Epithelial cell of esophagus (primary cell): ENCODE measurements at regions not wholly inside any gene's neighbourhood (a gene's known extent, or its start where the extent isn't known, plus 50 kb on each side); places are given as distances from the start of the nearest gene placed in this dataset.

Experiments used
- DNase-seq: peaks from one replicate; pipeline ENCODE4 v3.0.0; 2010; ENCODE audit warnings: low read depth
- H3K4me3 ChIP-seq: 2 replicates; pipeline ENCODE4 v1.5.1; 2011; ENCODE audit warnings: mild to moderate bottlenecking, low read length, control low read depth
- TF ChIP-seq, protein P1 (sequence below): IDR thresholded peaks from 2 replicates; pipeline ENCODE4 v1.5.1; 2011; ENCODE audit warnings: low read depth, mild to moderate bottlenecking, low read length, control low read depth, inconsistent platforms; ENCODE audit not compliant: insufficient read depth; ENCODE audit errors: missing control alignments

DNA sequence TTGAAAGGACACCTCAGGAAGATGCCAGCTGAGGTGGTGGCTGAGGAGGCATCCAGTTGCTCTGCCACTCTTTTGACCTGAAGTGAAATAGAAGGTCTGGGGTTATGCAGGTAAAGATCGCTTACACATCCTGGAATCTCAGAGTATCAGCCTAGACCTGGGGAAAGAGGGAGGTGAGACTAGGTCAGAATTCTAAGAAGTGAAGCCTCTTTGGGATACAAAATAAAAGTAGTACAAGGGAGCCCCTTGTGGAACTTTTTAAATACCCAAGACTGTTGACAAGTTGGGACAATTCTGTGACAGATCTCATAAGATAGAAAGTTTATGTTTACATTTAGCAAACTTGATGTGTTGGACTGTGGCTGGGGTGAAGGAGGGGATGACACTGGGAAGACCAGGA, 263.1 kb downstream of the SPRY1 start:
- peak; percentile 23 for DNase-seq
- H3K4me3 ChIP-seq: no peak overlapping the region
- TF ChIP-seq, protein P1, sequence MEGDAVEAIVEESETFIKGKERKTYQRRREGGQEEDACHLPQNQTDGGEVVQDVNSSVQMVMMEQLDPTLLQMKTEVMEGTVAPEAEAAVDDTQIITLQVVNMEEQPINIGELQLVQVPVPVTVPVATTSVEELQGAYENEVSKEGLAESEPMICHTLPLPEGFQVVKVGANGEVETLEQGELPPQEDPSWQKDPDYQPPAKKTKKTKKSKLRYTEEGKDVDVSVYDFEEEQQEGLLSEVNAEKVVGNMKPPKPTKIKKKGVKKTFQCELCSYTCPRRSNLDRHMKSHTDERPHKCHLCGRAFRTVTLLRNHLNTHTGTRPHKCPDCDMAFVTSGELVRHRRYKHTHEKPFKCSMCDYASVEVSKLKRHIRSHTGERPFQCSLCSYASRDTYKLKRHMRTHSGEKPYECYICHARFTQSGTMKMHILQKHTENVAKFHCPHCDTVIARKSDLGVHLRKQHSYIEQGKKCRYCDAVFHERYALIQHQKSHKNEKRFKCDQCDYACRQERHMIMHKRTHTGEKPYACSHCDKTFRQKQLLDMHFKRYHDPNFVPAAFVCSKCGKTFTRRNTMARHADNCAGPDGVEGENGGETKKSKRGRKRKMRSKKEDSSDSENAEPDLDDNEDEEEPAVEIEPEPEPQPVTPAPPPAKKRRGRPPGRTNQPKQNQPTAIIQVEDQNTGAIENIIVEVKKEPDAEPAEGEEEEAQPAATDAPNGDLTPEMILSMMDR: peak; percentile 37

DNA sequence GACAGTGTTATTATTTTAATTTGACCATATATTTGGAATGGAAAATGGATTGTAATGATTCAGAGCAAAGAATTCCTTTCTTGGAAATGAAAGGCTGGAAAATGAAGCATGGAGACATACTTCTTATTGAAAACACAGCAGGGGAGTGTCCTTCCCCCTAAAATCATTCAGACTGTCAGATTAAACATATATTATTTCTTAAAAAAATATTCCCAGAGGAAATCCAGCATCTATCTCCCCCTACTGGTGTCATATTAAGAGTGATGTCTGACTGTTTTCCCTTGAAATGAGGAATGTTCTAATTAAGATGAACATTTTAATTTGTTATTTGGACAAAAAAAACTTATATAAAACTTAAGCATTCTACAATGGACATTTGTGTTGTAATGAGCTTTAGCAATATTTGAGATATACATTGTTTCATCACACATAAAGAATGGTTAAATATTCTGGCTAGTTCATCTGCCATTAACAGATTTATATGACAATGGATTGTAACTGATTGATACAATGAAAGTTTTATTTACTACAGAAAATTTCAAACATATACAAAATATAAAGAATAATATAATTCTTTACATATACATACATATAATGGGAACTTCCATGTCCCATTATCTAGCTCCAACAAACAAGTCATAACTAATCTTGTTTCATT, 264.6 kb downstream of the SPRY1 start:
- no peak overlapping the region for H3K4me3 ChIP-seq
- peak; percentile 46 for DNase-seq
- TF ChIP-seq, protein P1: peak; percentile 58

DNA sequence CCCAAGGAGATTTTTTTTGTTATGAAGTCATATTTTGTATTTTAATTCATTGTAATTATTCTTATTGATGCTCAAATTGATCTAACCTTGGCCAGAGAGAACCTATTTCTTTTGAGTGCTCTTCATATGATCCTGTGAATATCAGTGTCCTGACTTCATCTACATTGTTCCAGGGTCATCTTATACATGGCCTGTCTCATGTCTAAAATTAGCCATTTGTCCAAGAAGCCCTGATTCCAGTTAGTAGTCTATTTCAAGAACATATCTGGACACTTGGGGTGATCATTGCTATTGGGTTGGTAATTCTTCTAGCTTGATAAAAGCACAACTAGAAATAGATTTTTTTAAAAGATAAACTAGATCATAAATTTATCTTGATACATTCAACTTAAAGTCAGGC, 266.2 kb downstream of the SPRY1 start:
- H3K4me3 ChIP-seq: no peak overlapping the region
- DNase-seq: no peak
- TF ChIP-seq, protein P1: no peak

DNA sequence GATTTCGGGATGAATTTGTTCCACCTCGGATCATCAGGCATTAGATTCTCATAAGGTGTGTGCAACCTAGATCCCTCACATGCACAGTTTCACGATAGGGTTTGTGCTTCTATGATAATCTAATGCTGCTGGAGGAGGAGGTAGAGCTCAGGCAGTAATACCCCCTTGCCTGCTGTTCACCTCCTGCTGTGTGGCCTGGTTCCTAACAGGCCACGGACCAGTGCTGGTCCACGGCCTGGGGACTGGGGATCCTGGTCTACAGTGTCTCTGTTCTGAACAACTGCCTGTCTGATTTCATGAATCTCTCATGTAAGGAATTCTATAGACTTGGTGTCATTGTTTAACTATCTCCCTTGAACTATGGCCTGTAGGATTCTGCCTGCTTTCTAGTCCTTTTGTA, 269.9 kb downstream of the SPRY1 start:
- DNase-seq: no peak
- H3K4me3 ChIP-seq: no peak overlapping the region
- TF ChIP-seq, protein P1: no peak

DNA sequence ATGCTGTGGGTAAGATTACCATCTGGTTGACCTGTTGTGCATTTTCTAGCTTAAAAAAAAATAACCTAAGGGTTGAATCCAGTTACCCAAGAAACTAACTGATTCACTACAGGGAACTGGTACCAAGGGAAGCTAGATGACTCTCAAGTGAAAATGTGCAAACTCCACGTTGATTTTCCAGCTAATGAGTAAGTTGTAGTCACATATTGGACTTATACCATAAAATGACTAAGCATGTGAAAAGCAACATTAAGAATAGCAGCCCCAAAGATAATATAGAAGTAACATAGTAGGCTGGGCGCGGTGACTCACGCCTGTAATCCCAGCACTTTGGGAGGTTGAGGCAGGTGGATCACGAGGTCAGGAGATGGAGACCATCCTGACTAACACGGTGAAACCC, 270.9 kb downstream of the SPRY1 start:
- peak; percentile 86 for DNase-seq
- no peak overlapping the region for H3K4me3 ChIP-seq
- TF ChIP-seq, protein P1: no peak

DNA sequence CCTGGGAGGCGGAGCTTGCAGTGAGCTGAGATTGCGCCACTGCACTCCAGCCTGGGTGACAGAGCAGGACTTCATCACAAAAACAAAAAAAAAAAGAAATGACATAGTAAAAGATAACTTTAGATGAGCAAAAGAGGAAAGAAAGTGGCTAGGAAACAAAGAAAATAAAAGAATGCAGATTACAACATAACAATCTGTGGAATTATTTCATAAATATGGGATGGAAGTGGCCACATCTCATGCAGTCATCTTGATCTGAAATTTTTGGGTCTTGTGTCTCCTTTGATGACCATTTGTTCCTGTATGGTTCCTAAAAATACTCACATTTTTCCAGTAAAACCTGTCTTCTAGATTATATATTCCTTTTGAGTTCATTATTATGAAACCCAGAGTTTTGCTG, 271.4 kb downstream of the SPRY1 start:
- no peak overlapping the region for H3K4me3 ChIP-seq
- TF ChIP-seq, protein P1: no peak
- no peak for DNase-seq
